ELF-1 (cell line): ENCODE measurements at regions not wholly inside any gene's neighbourhood (a gene's known extent, or its start where the extent isn't known, plus 50 kb on each side); places are given as distances from the start of the nearest gene placed in this dataset.
"Not testable (repeated sequence)": the region's sequence is repeated elsewhere in the genome, so short reads cannot be mapped to it uniquely, and the experiment has no call there.

Source experiments
- DNase-seq: peaks from one replicate; pipeline ENCODE4 v3.0.0-alpha.2; 2016; ENCODE audit warnings: low read depth, low spot score

GRCh38 chr9:61523897-61524620 lies 334.2 kb downstream of the SPATA31A7 start:
- DNase-seq = not testable (repeated sequence)

- not testable (repeated sequence) for DNase-seq
Measured at GRCh38 chr9:61525629-61526028, 335.8 kb downstream of the SPATA31A7 start.

DNA sequence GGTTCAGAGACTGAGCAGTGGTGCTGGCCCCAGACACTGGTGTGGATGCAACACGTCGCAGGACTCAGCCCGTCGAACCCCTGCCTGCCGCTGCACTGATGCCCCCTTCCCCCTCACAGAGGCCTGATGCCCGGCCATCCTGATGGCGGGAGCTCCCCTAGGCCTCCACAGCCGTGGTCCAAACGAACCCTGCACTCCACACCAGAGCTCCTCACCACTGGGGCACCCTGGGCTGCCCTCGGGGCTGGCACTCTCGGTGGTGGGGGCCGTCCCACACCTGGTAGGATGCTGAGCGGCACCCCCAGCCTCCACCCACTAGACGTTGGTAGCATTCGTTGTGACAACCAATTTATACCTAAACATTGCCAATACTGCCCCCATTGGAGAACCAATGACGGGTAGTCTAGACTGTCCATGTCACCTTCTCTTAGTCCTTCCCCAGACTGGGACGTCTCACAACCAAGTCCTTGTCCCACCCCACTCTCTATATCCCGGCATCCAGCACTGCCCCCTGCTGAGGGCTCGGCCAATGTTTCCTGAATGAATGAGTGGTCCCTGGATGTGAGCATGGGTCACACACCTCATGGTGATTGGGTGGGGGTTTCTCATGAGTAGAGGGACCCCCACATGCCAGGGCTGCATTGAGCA lies 360.4 kb downstream of the SPATA31A7 start:
- DNase-seq = peak; percentile 0

GRCh38 chr9:61571403-61572127 lies 381.7 kb downstream of the SPATA31A7 start:
- DNase-seq = not testable (repeated sequence)

DNA sequence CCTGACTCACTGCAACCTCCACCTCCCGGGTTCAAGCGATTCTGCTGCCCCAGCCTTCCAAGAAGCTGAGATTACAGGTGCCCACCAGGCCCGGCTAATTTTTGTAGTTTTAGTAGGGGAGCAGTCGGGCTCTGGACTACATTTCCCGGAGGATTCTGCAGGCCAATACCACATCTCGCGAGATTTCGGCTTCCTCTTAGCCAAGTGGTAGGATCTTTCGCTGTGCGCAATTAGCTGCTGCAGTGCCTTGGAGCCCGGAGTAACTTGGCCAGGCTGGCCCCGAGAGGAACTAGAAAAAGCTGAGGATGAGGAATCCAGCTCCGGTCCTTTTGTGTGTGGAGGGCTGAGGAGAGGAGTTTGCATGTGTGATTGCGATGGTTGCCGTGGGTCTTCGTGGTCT lies 382.5 kb downstream of the SPATA31A7 start:
- DNase-seq = not testable (repeated sequence)

- not testable (repeated sequence) for DNase-seq
Measured at GRCh38 chr9:61573432-61573831, 383.6 kb downstream of the SPATA31A7 start.
